ENCODE measurements at regions not wholly inside any gene's neighbourhood (a gene's known extent, or its start where the extent isn't known, plus 50 kb on each side); places are given as distances from the start of the nearest gene placed in this dataset.

GRCh38 chr3:197353001-197353866 is 54.8 kb upstream of the DLG1 start:
- H3K4me1 ChIP-seq (ENCODE audit: insufficient read depth) = no peaks in the 10 kb centered on the region
- DNase-seq (ENCODE audit: extremely low spot score) = no peak
- 68% methylated on average over 8 of the region's 8 CpGs for WGBS
- no peak overlapping the region for H3K27ac ChIP-seq (ENCODE audit: low read depth)
- no peaks in the 10 kb centered on the region for H3K36me3 ChIP-seq (ENCODE audit: insufficient read depth)
- no peak overlapping the region for H3K4me3 ChIP-seq (ENCODE audit: low read depth, low read length)

- 21% methylated on average over 5 of the region's 5 CpGs for WGBS
- Histone ChIP-seq H3K36me3 (ENCODE audit: insufficient read depth) (no peaks in the 10 kb centered on the region), H3K4me3 (ENCODE audit: low read depth, low read length) (no peak overlapping the region), H3K27ac (ENCODE audit: low read depth) (no peak overlapping the region), H3K4me1 (ENCODE audit: insufficient read depth) (no peaks in the 10 kb centered on the region)
- DNase-seq (ENCODE audit: extremely low spot score) = no peak
These were observed 54.0 kb upstream of the DLG1 start for GRCh38 chr3:197352382-197352781.

- no peak overlapping the region for H3K4me3 ChIP-seq (ENCODE audit: low read depth, low read length)
- 86% methylated on average over 13 of the region's 13 CpGs for WGBS
- no peak for DNase-seq (ENCODE audit: extremely low spot score)
These were observed 52.0 kb upstream of the DLG1 start for GRCh38 chr3:197350446-197350845.

GRCh38 chr3:197349368-197349767 is 51.0 kb upstream of the DLG1 start:
- Histone ChIP-seq H3K4me3 (ENCODE audit: low read depth, low read length) (no peak overlapping the region), H3K4me1 (ENCODE audit: insufficient read depth) (no peaks in the 10 kb centered on the region), H3K36me3 (ENCODE audit: insufficient read depth) (no peaks in the 10 kb centered on the region), H3K27ac (ENCODE audit: low read depth) (no peak overlapping the region)
- 76% methylated on average over 8 of the region's 8 CpGs for WGBS
- no peak for DNase-seq (ENCODE audit: extremely low spot score)

More at GRCh38 chr3:197350446-197350845, 52.0 kb upstream of the DLG1 start:
- Histone ChIP-seq H3K4me1 (ENCODE audit: insufficient read depth) (no peaks in the 10 kb centered on the region), H3K27ac (ENCODE audit: low read depth) (no peak overlapping the region), H3K36me3 (ENCODE audit: insufficient read depth) (no peaks in the 10 kb centered on the region)
